Epithelial cell of proximal tubule (primary cell): ENCODE measurements at regions not wholly inside any gene's neighbourhood (a gene's known extent, or its start where the extent isn't known, plus 50 kb on each side); places are given as distances from the start of the nearest gene placed in this dataset.

Experiments used
- DNase-seq: peaks from one replicate; pipeline ENCODE4 v3.0.0-alpha.2; 2011; ENCODE audit warnings: low read depth
- H3K4me3 ChIP-seq: 2 replicates; pipeline ENCODE4 v1.5.1; 2011; ENCODE audit warnings: low read depth, mild to moderate bottlenecking, low read length
- CTCF ChIP-seq: conservative IDR thresholded peaks from 2 replicates; pipeline ENCODE4 v1.5.1; 2012; ENCODE audit warnings: low read depth, mild to moderate bottlenecking, low read length

- H3K4me3 ChIP-seq: no peak overlapping the region
- TF ChIP-seq CTCF: no peak
- DNase-seq: no peak
Observed at GRCh38 chr2:43023791-43024514, 202.5 kb downstream of the ZFP36L2 start.

GRCh38 chr2:43022896-43023295 lies 203.5 kb downstream of the ZFP36L2 start:
- H3K4me3 ChIP-seq: no peak overlapping the region
- TF ChIP-seq CTCF: no peak
- DNase-seq: no peak

GRCh38 chr2:43021791-43022509 lies 204.5 kb downstream of the ZFP36L2 start:
- TF ChIP-seq CTCF: peak; percentile 44
- H3K4me3 ChIP-seq: no peak overlapping the region
- DNase-seq: no peak

- no peak for TF ChIP-seq CTCF
- DNase-seq: no peak
- H3K4me3 ChIP-seq: no peak overlapping the region
Observed at GRCh38 chr2:43020990-43021669, 205.3 kb downstream of the ZFP36L2 start.

- H3K4me3 ChIP-seq: no peak overlapping the region
- DNase-seq: no peak
- TF ChIP-seq CTCF: no peak
Observed at GRCh38 chr2:43020296-43020695, 206.1 kb downstream of the ZFP36L2 start.

- no peak for DNase-seq
- no peak overlapping the region for H3K4me3 ChIP-seq
- TF ChIP-seq CTCF: no peak
Observed at GRCh38 chr2:43019536-43020183, 206.7 kb downstream of the ZFP36L2 start.
